ENCODE measurements at regions not wholly inside any gene's neighbourhood (a gene's known extent, or its start where the extent isn't known, plus 50 kb on each side); places are given as distances from the start of the nearest gene placed in this dataset.

DNA sequence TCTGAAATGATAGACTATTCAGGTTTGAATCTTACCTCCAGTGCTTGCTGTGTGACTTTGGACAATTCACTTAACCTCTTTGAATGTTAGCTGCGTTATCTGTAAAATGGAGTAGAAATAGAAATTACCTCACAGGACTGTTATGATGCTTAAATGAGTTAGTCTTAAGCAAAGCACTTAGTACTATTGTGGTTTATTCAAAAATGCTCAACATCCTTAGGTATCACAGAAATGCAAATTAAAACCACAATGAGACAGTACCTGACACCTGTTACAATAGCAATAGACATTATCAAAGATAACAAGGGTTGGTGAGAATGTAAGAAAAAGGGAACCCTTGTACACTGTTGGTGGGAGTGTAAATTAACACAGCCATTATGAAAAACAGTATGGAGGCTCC is 77.6 kb upstream of the FREM1 start:
- H2AFZ ChIP-seq (ENCODE audit: low read depth, low read length), result no peak overlapping the region
- no peak overlapping the region for H4K8ac ChIP-seq (ENCODE audit: low read length)
- no peak overlapping the region for H3K4ac ChIP-seq (ENCODE audit: low read depth in 1 of 2, low read length in 2 of 2)
- no peaks in the 10 kb centered on the region for H3K9me3 ChIP-seq (ENCODE audit: control insufficient read depth, low read length)
- H3K4me3 ChIP-seq (ENCODE audit: insufficient read depth in 1 of 2, low read depth in 1 of 2, low read length in 2 of 2), result no peak overlapping the region
- no peak overlapping the region for H3K18ac ChIP-seq (ENCODE audit: low read depth in 1 of 2, low read length in 2 of 2)
- H3K23ac ChIP-seq (ENCODE audit: low read length in 2 of 2), result no peak overlapping the region
- no peak overlapping the region for H3K9ac ChIP-seq (ENCODE audit: low read length)
- no peak overlapping the region for H2BK12ac ChIP-seq (ENCODE audit: low read length in 2 of 2)
- no peak overlapping the region for H3K14ac ChIP-seq (ENCODE audit: low read length in 2 of 2)
- H2BK120ac ChIP-seq (ENCODE audit: low read depth, low read length), result no peak overlapping the region
- no peak overlapping the region for H2BK15ac ChIP-seq (ENCODE audit: low read depth, poor library complexity, severe bottlenecking)
- no peak overlapping the region for H4K91ac ChIP-seq (ENCODE audit: low read length)
- H3K27me3 ChIP-seq (ENCODE audit: control insufficient read depth in 1 of 2, insufficient read depth in 1 of 2, low read length in 2 of 2), result no peaks in the 10 kb centered on the region
- H3K27ac ChIP-seq (ENCODE audit: low read length, poor library complexity, severe bottlenecking), result no peak overlapping the region
- no peak overlapping the region for H2AK5ac ChIP-seq (ENCODE audit: low read length, severe bottlenecking)
- H3K36me3 ChIP-seq (ENCODE audit: control insufficient read depth in 1 of 2, insufficient read depth in 2 of 2, low read depth in 1 of 2, low read length in 2 of 2), result no peaks in the 10 kb centered on the region
- H3K79me1 ChIP-seq (replicated peaks; ENCODE audit: low read length, poor library complexity, severe bottlenecking), result no peaks in the 10 kb centered on the region
- no peak overlapping the region for H2BK5ac ChIP-seq (ENCODE audit: low read depth, low read length, poor library complexity, severe bottlenecking)
- no peaks in the 10 kb centered on the region for H3K4me1 ChIP-seq (ENCODE audit: control insufficient read depth, insufficient read depth, low read depth, low read length)
- 100% methylated on average over 1 of the region's 1 CpG for WGBS
- DNase-seq, result no peak
- H3K4me2 ChIP-seq (ENCODE audit: low read length, poor library complexity, severe bottlenecking), result no peak overlapping the region

- H3K23ac ChIP-seq (ENCODE audit: low read length in 2 of 2), result no peak overlapping the region
- H3K4ac ChIP-seq (ENCODE audit: low read depth in 1 of 2, low read length in 2 of 2), result no peak overlapping the region
- no peak overlapping the region for H4K91ac ChIP-seq (ENCODE audit: low read length)
- H3K4me1 ChIP-seq (ENCODE audit: control insufficient read depth, insufficient read depth, low read depth, low read length), result no peaks in the 10 kb centered on the region
- H2BK5ac ChIP-seq (ENCODE audit: low read depth, low read length, poor library complexity, severe bottlenecking), result no peak overlapping the region
- no peak overlapping the region for H2BK15ac ChIP-seq (ENCODE audit: low read depth, poor library complexity, severe bottlenecking)
- no peaks in the 10 kb centered on the region for H3K79me1 ChIP-seq (replicated peaks; ENCODE audit: low read length, poor library complexity, severe bottlenecking)
- no peak overlapping the region for H3K4me3 ChIP-seq (ENCODE audit: insufficient read depth in 1 of 2, low read depth in 1 of 2, low read length in 2 of 2)
- H2AFZ ChIP-seq (ENCODE audit: low read depth, low read length), result no peak overlapping the region
- no peak for DNase-seq
- H3K36me3 ChIP-seq (ENCODE audit: control insufficient read depth in 1 of 2, insufficient read depth in 2 of 2, low read depth in 1 of 2, low read length in 2 of 2), result no peaks in the 10 kb centered on the region
- H3K18ac ChIP-seq (ENCODE audit: low read depth in 1 of 2, low read length in 2 of 2), result no peak overlapping the region
- H3K27ac ChIP-seq (ENCODE audit: low read length, poor library complexity, severe bottlenecking), result no peak overlapping the region
- no peak overlapping the region for H4K8ac ChIP-seq (ENCODE audit: low read length)
- H2AK5ac ChIP-seq (ENCODE audit: low read length, severe bottlenecking), result no peak overlapping the region
- H3K9me3 ChIP-seq (ENCODE audit: control insufficient read depth, low read length), result no peaks in the 10 kb centered on the region
- H3K4me2 ChIP-seq (ENCODE audit: low read length, poor library complexity, severe bottlenecking), result no peak overlapping the region
- no peak overlapping the region for H2BK120ac ChIP-seq (ENCODE audit: low read depth, low read length)
- H3K27me3 ChIP-seq (ENCODE audit: control insufficient read depth in 1 of 2, insufficient read depth in 1 of 2, low read length in 2 of 2), result no peaks in the 10 kb centered on the region
- H3K14ac ChIP-seq (ENCODE audit: low read length in 2 of 2), result no peak overlapping the region
- H3K9ac ChIP-seq (ENCODE audit: low read length), result no peak overlapping the region
- no peak overlapping the region for H2BK12ac ChIP-seq (ENCODE audit: low read length in 2 of 2)
- 63% methylated on average over 1 of the region's 1 CpG for WGBS
Observed at GRCh38 chr9:14985419-14985818, 75.2 kb upstream of the FREM1 start.

GRCh38 chr9:14983599-14983998 is 73.4 kb upstream of the FREM1 start:
- no peak overlapping the region for H3K23ac ChIP-seq (ENCODE audit: low read length in 2 of 2)
- no peak overlapping the region for H2AFZ ChIP-seq (ENCODE audit: low read depth, low read length)
- H2BK5ac ChIP-seq (ENCODE audit: low read depth, low read length, poor library complexity, severe bottlenecking), result no peak overlapping the region
- no peak overlapping the region for H3K4me2 ChIP-seq (ENCODE audit: low read length, poor library complexity, severe bottlenecking)
- H2BK15ac ChIP-seq (ENCODE audit: low read depth, poor library complexity, severe bottlenecking), result no peak overlapping the region
- no peaks in the 10 kb centered on the region for H3K9me3 ChIP-seq (ENCODE audit: control insufficient read depth, low read length)
- H3K4me1 ChIP-seq (ENCODE audit: control insufficient read depth, insufficient read depth, low read depth, low read length), result no peaks in the 10 kb centered on the region
- H3K27ac ChIP-seq (ENCODE audit: low read length, poor library complexity, severe bottlenecking), result no peak overlapping the region
- no peak overlapping the region for H3K9ac ChIP-seq (ENCODE audit: low read length)
- no peaks in the 10 kb centered on the region for H3K27me3 ChIP-seq (ENCODE audit: control insufficient read depth in 1 of 2, insufficient read depth in 1 of 2, low read length in 2 of 2)
- H3K36me3 ChIP-seq (ENCODE audit: control insufficient read depth in 1 of 2, insufficient read depth in 2 of 2, low read depth in 1 of 2, low read length in 2 of 2), result no peaks in the 10 kb centered on the region
- H2AK5ac ChIP-seq (ENCODE audit: low read length, severe bottlenecking), result no peak overlapping the region
- no peak overlapping the region for H2BK120ac ChIP-seq (ENCODE audit: low read depth, low read length)
- H3K79me1 ChIP-seq (replicated peaks; ENCODE audit: low read length, poor library complexity, severe bottlenecking), result no peaks in the 10 kb centered on the region
- no peak overlapping the region for H3K4ac ChIP-seq (ENCODE audit: low read depth in 1 of 2, low read length in 2 of 2)
- no CpG with 5 or more reads among the region's 1 CpG for WGBS
- no peak for DNase-seq
- H3K14ac ChIP-seq (ENCODE audit: low read length in 2 of 2), result no peak overlapping the region
- no peak overlapping the region for H4K91ac ChIP-seq (ENCODE audit: low read length)
- H4K8ac ChIP-seq (ENCODE audit: low read length), result no peak overlapping the region
- H2BK12ac ChIP-seq (ENCODE audit: low read length in 2 of 2), result no peak overlapping the region
- H3K4me3 ChIP-seq (ENCODE audit: insufficient read depth in 1 of 2, low read depth in 1 of 2, low read length in 2 of 2), result no peak overlapping the region
- H3K18ac ChIP-seq (ENCODE audit: low read depth in 1 of 2, low read length in 2 of 2), result no peak overlapping the region

- no peak overlapping the region for H4K8ac ChIP-seq (ENCODE audit: low read length)
- DNase-seq, result no peak
- H3K4me3 ChIP-seq (ENCODE audit: insufficient read depth in 1 of 2, low read depth in 1 of 2, low read length in 2 of 2), result no peak overlapping the region
- H3K9ac ChIP-seq (ENCODE audit: low read length), result no peak overlapping the region
- H3K4ac ChIP-seq (ENCODE audit: low read depth in 1 of 2, low read length in 2 of 2), result no peak overlapping the region
- H2AK5ac ChIP-seq (ENCODE audit: low read length, severe bottlenecking), result no peak overlapping the region
- H2AFZ ChIP-seq (ENCODE audit: low read depth, low read length), result no peak overlapping the region
- no peak overlapping the region for H3K27ac ChIP-seq (ENCODE audit: low read length, poor library complexity, severe bottlenecking)
- no peak overlapping the region for H2BK5ac ChIP-seq (ENCODE audit: low read depth, low read length, poor library complexity, severe bottlenecking)
- no peaks in the 10 kb centered on the region for H3K79me1 ChIP-seq (replicated peaks; ENCODE audit: low read length, poor library complexity, severe bottlenecking)
- no peak overlapping the region for H3K18ac ChIP-seq (ENCODE audit: low read depth in 1 of 2, low read length in 2 of 2)
- H2BK12ac ChIP-seq (ENCODE audit: low read length in 2 of 2), result no peak overlapping the region
- H3K27me3 ChIP-seq (ENCODE audit: control insufficient read depth in 1 of 2, insufficient read depth in 1 of 2, low read length in 2 of 2), result no peaks in the 10 kb centered on the region
- no peak overlapping the region for H3K23ac ChIP-seq (ENCODE audit: low read length in 2 of 2)
- H4K91ac ChIP-seq (ENCODE audit: low read length), result no peak overlapping the region
- H2BK15ac ChIP-seq (ENCODE audit: low read depth, poor library complexity, severe bottlenecking), result no peak overlapping the region
- H3K36me3 ChIP-seq (ENCODE audit: control insufficient read depth in 1 of 2, insufficient read depth in 2 of 2, low read depth in 1 of 2, low read length in 2 of 2), result no peaks in the 10 kb centered on the region
- no peak overlapping the region for H3K14ac ChIP-seq (ENCODE audit: low read length in 2 of 2)
- 88% methylated on average over 1 of the region's 3 CpGs for WGBS
- no peaks in the 10 kb centered on the region for H3K4me1 ChIP-seq (ENCODE audit: control insufficient read depth, insufficient read depth, low read depth, low read length)
- no peak overlapping the region for H3K4me2 ChIP-seq (ENCODE audit: low read length, poor library complexity, severe bottlenecking)
- no peak overlapping the region for H2BK120ac ChIP-seq (ENCODE audit: low read depth, low read length)
- H3K9me3 ChIP-seq (ENCODE audit: control insufficient read depth, low read length), result no peaks in the 10 kb centered on the region
Observed at GRCh38 chr9:14981291-14981950, 71.2 kb upstream of the FREM1 start.

All from mesenchymal stem cell (in vitro differentiated cells and primary cell).